DOHH2 (cell line): ENCODE measurements at regions not wholly inside any gene's neighbourhood (a gene's known extent, or its start where the extent isn't known, plus 50 kb on each side); places are given as distances from the start of the nearest gene placed in this dataset.

Source experiments
- CTCF ChIP-seq: fragments of 200-600 bp; sonication (generic); IDR thresholded peaks from one replicate; pipeline ENCODE4 v1.5.1; 2014; ENCODE audit warnings: antibody characterized with exemption, mild to moderate bottlenecking, low read depth, low read length; ENCODE audit not compliant: poor library complexity, severe bottlenecking
- EZH2phosphoT487 ChIP-seq: fragments of 200-600 bp; sonication (generic); IDR thresholded peaks from 2 replicates; pipeline ENCODE4 v1.6.1; 2017; ENCODE audit warnings: borderline replicate concordance, mild to moderate bottlenecking, antibody characterized with exemption, low read length, moderate library complexity, mixed read lengths

GRCh38 chr4:26099967-26100366 is 185.9 kb downstream of the SMIM20 start:
- TF ChIP-seq CTCF (no peak), EZH2phosphoT487 (no peak)
